ENCODE measurements at regions not wholly inside any gene's neighbourhood (a gene's known extent, or its start where the extent isn't known, plus 50 kb on each side); places are given as distances from the start of the nearest gene placed in this dataset.
"Not testable (repeated sequence)": the region's sequence is repeated elsewhere in the genome, so short reads cannot be mapped to it uniquely, and the experiment has no call there.

- no peaks in the 10 kb centered on the region for H3K4me1 ChIP-seq
- no peak for TF ChIP-seq CTCF (IDR thresholded peaks at IDR 0.05)
- no peak for DNase-seq (ENCODE audit: low spot score)
- H3K36me3 ChIP-seq, result no peaks in the 10 kb centered on the region
- no peaks in the 10 kb centered on the region for H3K27me3 ChIP-seq
- H3K9me3 ChIP-seq, result peaks cover 0 to 4% of the 10 kb centered on the region in 2 donors
- H3K27ac ChIP-seq, result no peak overlapping the region
- no peak overlapping the region for H3K4me3 ChIP-seq
These were observed 723.7 kb downstream of the COL12A1 start for GRCh38 chr6:74482180-74482579.

DNA sequence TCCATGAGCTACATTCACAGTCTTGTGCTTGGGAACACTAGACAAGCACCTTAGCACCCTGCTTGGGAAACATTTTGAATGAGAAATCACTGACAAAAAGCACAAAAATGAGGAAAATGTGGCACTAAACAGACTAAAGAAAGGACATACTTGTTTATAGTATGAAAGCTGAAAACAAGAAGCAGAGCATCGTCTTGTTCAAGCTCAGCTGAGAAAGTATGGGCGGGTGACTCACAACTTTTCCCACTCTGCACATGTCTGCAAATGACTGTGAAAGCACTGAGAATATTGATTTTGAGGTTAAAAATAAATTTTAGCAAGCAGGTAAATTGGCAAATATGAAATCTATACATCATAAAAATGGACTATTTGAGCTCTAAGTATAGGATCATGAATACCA lies 725.3 kb downstream of the COL12A1 start:
- H3K4me3 ChIP-seq, result no peak overlapping the region
- H3K9me3 ChIP-seq, result peaks cover 0 to 4% of the 10 kb centered on the region in 2 donors
- no peak for DNase-seq (ENCODE audit: low spot score)
- H3K36me3 ChIP-seq, result no peaks in the 10 kb centered on the region
- no peak for TF ChIP-seq CTCF (IDR thresholded peaks at IDR 0.05)
- H3K27ac ChIP-seq, result no peak overlapping the region
- no peaks in the 10 kb centered on the region for H3K4me1 ChIP-seq
- H3K27me3 ChIP-seq, result no peaks in the 10 kb centered on the region

- no peak for TF ChIP-seq CTCF (IDR thresholded peaks at IDR 0.05)
These were observed 725.9 kb downstream of the COL12A1 start for GRCh38 chr6:74479960-74480359.

DNA sequence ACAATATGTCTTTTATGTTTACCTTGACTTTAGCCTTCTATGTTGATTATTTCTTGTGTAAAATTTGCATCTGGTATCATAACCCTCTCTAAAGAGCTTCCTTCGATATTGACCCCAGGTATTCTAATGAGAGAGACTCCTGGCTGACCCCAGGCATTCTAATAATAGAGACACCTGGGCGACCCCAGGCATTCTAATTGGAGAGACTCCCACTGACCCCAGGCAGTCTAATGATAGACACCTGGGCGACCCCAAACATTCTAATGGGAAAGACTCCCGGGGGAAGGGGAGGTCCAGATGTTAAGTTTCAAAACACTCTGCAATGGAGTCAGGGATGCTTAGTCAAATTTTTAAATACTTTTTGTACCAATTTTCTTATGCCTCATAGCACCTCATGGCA lies 726.4 kb downstream of the COL12A1 start:
- Histone ChIP-seq H3K36me3 (no peaks in the 10 kb centered on the region), H3K9me3 (peaks cover 0 to 4% of the 10 kb centered on the region in 2 donors), H3K4me1 (no peaks in the 10 kb centered on the region), H3K27me3 (no peaks in the 10 kb centered on the region), H3K4me3 (no peak overlapping the region), H3K27ac (no peak overlapping the region)
- TF ChIP-seq CTCF (IDR thresholded peaks at IDR 0.05), result no peak
- no peak for DNase-seq (ENCODE audit: low spot score)

More at GRCh38 chr6:74479960-74480359, 725.9 kb downstream of the COL12A1 start:
- DNase-seq (ENCODE audit: low spot score), result no peak
- Histone ChIP-seq H3K9me3 (peaks cover 0 to 4% of the 10 kb centered on the region in 2 donors), H3K36me3 (no peaks in the 10 kb centered on the region), H3K4me1 (no peaks in the 10 kb centered on the region), H3K27me3 (no peaks in the 10 kb centered on the region), H3K4me3 (no peak overlapping the region), H3K27ac (no peak overlapping the region)

- DNase-seq (ENCODE audit: low spot score); H3K27ac ChIP-seq; H3K9me3 ChIP-seq; H3K4me3 ChIP-seq; H3K4me1 ChIP-seq; H3K27me3 ChIP-seq; H3K36me3 ChIP-seq: not testable (repeated sequence)
These were observed 731.8 kb downstream of the COL12A1 start for GRCh38 chr6:74474046-74474445.

- not testable (repeated sequence) for H3K9me3 ChIP-seq; H3K27ac ChIP-seq; H3K27me3 ChIP-seq; H3K36me3 ChIP-seq; H3K4me3 ChIP-seq; H3K4me1 ChIP-seq; DNase-seq (ENCODE audit: low spot score)
These were observed 737.3 kb downstream of the COL12A1 start for GRCh38 chr6:74468552-74468951.

GRCh38 chr6:74467533-74468215 lies 738.2 kb downstream of the COL12A1 start:
- H3K4me1 ChIP-seq, result no peaks in the 10 kb centered on the region
- no peaks in the 10 kb centered on the region for H3K36me3 ChIP-seq
- H3K27ac ChIP-seq, result no peak overlapping the region
- DNase-seq (ENCODE audit: low spot score), result no peak
- peaks cover 0 to 2% of the 10 kb centered on the region in 2 donors for H3K9me3 ChIP-seq
- H3K27me3 ChIP-seq, result no peaks in the 10 kb centered on the region
- no peak for TF ChIP-seq CTCF (IDR thresholded peaks at IDR 0.05)
- H3K4me3 ChIP-seq, result no peak overlapping the region
